ENCODE measurements at regions not wholly inside any gene's neighbourhood (a gene's known extent, or its start where the extent isn't known, plus 50 kb on each side); places are given as distances from the start of the nearest gene placed in this dataset.

DNA sequence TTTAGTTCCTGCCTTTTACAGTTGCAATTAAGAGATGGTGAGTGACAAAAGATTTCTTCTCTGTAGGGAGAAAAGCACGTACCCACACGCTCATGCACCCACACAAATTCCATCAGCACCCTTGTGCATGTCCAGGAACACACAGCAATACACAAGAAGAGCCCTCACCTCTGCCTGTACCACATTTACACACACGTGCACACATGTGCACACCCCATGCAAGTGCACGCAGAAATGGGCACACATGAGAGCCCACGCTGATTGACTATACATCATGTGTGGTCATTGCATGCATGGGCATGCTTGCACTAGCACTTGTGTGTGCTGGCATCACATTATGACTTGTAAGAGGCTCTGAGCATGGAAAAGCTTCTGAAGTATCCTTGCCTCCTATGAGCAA is 70.5 kb downstream of the SERPINA3 start:
- no peak for DNase-seq (ENCODE audit: low spot score)

DNA sequence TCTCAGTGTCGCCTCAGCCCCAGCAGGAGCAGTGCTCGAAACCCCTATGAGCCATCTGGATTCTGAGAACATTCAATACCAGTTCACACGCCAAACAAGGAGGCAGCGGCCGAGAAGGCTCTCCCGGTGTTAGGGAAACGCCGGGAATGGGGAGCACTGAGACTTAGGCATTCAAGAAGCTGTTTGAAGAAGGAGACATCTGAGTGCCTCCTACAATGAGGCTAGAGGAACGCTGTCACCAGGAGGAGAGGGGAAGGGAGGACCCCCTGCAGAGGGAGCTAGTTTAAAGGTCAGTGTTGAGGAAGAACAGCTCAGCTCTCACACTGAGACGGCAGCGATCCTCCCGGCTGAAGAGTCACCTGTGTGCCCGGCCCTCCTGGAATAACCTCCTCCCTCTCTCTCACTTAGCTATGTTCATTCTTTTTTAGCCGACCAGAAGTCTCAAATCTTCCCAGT is 69.9 kb downstream of the SERPINA3 start:
- DNase-seq (ENCODE audit: low spot score): no peak

DNA sequence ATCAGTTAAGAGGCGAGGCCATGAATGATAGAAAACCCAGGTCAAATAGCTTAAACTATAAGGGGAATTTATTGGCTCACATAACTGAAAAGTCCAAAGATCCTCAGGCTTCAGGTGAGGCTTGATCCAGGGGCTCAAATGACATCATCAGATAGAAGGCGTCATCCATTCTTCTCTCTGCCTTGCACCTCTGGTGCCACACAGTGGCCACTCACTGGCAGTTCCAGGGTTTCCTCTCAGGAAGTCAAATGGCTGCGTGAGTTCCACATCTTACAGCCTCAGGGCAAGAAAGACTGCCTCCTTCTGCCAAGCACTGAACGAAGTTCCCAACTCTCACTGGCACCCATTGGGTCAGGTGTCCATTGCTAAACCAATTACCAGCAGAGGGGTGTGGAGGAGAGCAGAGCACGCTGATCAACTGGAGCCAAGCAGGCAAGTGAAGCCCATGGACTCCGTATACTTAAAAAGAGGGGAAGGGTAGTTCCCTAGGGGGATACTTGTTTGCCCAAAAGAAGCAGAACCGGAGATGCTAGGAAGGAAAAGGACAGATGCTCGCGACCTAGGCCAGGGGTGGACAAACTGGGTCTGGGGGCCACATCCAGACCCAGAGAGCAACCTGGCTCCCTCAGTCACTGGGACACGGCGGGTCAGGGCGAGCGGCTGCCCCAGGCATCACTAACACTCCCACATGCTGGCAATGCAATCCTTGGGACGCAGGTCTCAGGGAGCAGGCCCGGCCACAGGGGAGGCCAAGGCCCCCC is 69.3 kb downstream of the SERPINA3 start:
- peak; percentile 81 for DNase-seq (ENCODE audit: low spot score)

DNA sequence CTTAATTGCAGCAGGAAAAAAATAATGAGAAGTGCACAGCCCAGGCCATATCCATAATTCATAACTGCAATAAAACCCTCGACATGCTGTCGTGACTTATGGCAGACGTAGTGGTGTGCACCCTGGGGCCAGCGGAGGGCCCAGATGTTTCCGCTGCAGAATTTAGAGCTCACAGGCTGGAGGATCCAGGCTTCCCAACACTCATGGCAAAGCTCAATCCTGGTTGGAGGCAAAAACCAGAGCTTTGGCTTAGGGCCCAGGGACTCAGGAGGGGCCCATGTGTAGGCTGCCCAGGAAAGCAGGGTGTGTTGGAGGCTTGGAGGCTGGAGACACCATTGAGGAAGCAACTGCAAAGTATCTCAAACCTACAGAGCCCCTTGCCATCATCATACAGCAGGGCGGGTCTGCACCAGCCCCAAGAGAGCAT is 68.7 kb downstream of the SERPINA3 start:
- no peak for DNase-seq (ENCODE audit: low spot score)

DNA sequence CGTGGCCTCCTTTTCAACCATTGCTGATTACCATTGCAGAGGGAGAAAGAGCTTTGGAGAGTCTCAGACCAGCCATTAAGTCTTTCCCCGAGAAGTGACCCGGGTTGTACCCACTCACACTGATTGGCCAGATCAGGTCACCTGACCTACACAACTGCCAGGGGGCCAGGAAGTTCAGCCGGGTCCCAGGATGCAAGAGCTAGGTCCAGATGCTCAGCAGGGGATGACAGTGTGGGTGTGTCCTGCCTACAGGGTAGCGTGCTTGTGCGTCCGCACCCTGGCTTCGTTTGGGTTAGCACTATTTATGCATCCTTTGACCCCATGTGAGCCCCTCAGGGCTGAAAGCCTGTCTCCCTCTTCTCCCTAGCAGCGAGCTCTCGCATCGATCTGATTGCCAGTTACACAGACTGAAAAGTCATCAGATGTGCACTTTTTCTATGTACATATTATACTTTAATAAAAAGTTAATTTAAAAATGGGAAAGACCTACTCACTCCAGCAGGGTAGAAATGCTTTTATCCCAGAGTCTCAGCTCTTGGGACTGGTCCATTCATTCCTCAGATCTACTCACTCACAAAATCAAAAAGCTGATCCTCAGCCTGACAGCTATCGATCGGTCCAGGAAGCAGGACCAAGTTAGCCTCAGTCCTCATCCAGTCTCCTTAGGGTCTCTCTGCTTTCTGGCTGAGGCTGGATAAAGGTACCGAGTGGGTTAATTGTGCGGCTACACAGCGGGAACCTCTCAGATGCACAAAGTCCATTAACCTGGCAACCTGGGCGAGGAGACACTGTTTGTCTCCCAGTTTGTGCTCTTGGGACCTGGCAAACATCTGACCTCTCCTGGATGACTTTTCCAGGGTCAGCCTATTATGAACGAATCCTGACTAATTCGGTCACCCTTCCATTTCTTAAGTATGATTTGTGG is 68.0 kb downstream of the SERPINA3 start:
- DNase-seq (ENCODE audit: low spot score): no peak

DNA sequence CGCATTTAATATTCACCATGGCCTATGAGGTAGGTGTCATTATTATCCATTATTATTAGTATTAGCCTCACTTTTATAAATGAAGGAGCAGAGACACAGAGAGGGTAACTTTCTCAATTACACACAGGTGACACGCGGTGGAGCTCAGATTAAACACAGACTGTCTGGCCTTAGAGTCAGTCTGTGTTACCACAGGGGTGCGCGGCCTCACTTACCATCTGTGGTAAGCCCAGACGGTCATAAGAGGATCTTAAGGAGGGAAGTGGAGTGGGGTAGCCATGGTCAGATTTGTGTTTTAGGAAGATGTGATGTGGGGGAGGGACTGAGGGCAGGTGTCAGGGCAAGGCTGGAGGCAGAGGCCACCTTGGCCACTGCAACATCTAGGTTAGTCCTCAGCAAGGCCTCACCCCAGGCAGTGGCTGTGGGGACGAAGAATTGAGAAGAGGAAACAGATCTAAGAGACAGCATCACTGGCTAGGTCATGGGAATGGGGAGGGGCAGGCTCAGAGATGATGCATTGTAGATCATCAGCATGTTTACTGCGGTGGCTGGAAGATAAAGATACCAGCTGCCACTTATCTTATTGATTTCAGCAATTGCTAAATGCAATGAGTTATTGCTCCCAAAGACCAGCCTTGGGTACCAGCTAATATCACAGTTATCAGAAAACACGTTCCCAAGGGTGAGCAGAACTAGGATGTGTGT is 67.1 kb downstream of the SERPINA3 start:
- no peak for DNase-seq (ENCODE audit: low spot score)

DNA sequence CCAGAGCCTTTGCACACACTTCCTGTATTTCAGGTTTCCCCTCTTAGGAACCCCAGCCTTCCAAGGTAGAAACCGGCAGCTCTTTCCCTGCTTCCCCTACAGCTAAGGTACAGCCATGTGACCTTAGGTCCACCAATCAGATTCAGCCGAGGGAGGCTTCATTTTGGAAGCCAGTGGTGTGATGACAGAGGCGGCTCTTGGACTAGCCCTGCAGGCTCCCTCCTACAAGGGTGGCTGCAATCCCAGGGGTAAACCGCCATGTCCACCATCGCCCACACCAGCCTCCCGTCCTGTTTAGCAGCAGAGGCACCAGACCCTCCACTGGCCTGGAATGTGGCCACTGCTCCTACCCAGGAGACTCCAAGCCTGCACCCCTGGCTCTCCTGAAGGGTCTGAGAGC is 65.6 kb downstream of the SERPINA3 start:
- no peak for DNase-seq (ENCODE audit: low spot score)

DNA sequence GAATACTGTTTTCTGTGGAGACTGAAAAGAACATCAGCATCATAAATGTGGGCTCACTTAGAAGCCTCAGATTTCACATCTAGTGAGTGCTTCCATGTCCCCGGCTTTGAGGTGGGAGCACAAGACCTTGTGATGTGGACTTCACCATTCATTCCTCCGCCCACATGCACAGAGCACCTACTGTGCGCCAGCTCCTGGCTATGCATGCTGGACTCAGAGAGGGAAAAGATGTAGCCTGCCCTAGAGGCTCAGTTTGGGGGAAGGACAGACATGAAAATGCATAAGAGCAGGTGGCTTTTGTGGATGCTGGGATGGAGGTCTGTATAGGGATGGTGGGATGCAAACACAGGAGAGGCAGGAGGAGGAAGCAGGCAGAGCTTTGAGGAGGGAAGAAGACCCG is 65.0 kb downstream of the SERPINA3 start:
- no peak for DNase-seq (ENCODE audit: low spot score)

DNA sequence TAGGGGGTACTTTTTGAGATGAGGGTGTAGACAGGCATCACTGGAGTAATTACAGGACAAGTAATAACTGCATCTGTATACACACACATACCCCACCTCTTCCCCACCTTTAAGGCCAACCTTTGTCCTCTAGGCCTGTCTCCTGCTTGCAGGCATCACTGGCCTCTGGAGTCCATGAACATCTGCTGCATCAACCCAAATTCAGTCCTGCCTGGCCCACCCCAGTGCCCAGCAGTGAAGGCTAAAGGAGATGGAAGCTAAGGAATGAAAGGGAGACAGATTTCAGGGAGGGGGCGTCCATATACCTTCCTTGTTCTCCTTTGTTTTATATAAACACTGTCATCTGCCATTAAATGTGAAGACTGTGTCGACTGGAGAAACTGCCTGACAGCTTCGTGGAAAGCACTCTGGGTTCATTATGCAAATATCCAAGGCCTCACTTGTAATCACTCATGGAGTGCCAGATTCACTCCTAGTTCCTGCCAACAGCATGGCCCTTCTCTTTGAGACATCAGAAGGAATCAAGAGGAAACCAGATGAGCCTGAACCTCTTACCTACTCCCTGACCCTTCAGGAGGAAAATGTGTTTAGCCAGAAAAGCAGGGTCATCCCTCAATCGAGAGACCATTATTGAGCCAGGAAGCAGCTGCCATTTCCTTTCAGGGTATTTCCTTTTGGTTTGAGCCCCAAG is 64.4 kb downstream of the SERPINA3 start:
- DNase-seq (ENCODE audit: low spot score): no peak

DNA sequence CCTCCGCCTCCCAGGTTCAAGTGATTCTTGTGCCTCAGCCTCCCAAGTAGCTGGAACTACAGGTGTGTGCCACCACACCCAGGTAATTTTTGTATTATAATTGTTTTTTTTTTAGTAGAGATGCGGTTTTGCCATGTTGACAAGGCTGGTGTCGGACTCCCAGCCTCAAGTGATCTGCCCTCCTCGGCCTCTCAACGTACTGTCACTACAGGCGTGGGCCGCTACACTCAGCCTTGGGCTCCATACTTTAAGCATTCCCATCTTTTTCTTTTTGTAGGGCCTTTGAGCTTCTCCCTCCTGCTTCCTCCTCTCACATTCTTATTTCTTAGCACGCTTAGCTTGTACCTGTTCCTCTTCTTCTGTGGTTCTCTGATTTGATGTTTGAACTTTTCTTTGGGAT is 62.8 kb downstream of the SERPINA3 start:
- DNase-seq (ENCODE audit: low spot score): no peak

DNA sequence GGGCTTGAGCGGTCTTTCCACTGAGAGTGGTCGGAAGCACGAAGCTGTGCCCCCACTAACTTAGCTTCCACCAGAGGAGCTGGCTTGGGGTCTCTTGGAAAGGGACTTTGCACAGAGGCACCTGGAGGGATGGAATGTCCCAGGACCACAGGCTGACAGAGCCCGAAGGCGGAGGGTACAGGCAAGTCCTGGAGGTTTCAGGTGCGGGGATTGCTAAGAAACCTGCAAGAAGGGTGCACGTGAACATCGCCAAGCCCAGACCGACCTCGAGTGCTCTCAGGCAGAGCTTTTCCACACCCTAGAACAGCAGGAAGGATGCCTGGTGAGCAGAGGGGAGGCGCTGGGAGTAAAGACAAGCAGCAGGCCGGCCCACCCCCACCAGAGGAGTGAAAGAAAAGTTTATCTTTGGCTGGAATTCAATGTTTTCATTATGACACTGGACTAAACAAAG is 61.6 kb downstream of the SERPINA3 start:
- no peak for DNase-seq (ENCODE audit: low spot score)
